HG02981 (cell line): ENCODE measurements at regions not wholly inside any gene's neighbourhood (a gene's known extent, or its start where the extent isn't known, plus 50 kb on each side); places are given as distances from the start of the nearest gene placed in this dataset.

Experiments used
- ATAC-seq: cut with Tn5 transposase; IDR thresholded peaks from one replicate; pipeline ENCODE4 v1.9.1; 2021; ENCODE audit warnings: mild to moderate bottlenecking, moderate library complexity; ENCODE audit not compliant: unreplicated experiment

GRCh38 chr22:48712558-48713271, 1115.0 kb downstream of the BRD1 start:
- ATAC-seq, result no peak

GRCh38 chr22:48711669-48712068, 1116.0 kb downstream of the BRD1 start:
- ATAC-seq, result no peak

GRCh38 chr22:48711031-48711431, 1116.6 kb downstream of the BRD1 start:
- no peak for ATAC-seq

GRCh38 chr22:48710410-48710809, 1117.3 kb downstream of the BRD1 start:
- ATAC-seq, result no peak

- no peak for ATAC-seq
Observed at GRCh38 chr22:48709976-48710375, 1117.7 kb downstream of the BRD1 start.

- ATAC-seq, result no peak
Observed at GRCh38 chr22:48709453-48709852, 1118.2 kb downstream of the BRD1 start.

- ATAC-seq, result no peak
Observed at GRCh38 chr22:48708558-48709245, 1119.0 kb downstream of the BRD1 start.

GRCh38 chr22:48707763-48708557, 1119.7 kb downstream of the BRD1 start:
- ATAC-seq, result no peak

GRCh38 chr22:48706934-48707762, 1120.5 kb downstream of the BRD1 start:
- ATAC-seq, result no peak

GRCh38 chr22:48705917-48706605, 1121.6 kb downstream of the BRD1 start:
- ATAC-seq, result no peak

GRCh38 chr22:48705159-48705916, 1122.3 kb downstream of the BRD1 start:
- no peak for ATAC-seq

- no peak for ATAC-seq
Observed at GRCh38 chr22:48704335-48704734, 1123.3 kb downstream of the BRD1 start.

- no peak for ATAC-seq
Observed at GRCh38 chr22:48703265-48703941, 1124.3 kb downstream of the BRD1 start.

- ATAC-seq, result no peak
Observed at GRCh38 chr22:48702573-48703264, 1125.0 kb downstream of the BRD1 start.

- no peak for ATAC-seq
Observed at GRCh38 chr22:48701296-48702030, 1126.2 kb downstream of the BRD1 start.

- ATAC-seq, result no peak
Observed at GRCh38 chr22:48700566-48701295, 1126.9 kb downstream of the BRD1 start.

GRCh38 chr22:48700180-48700565, 1127.5 kb downstream of the BRD1 start:
- no peak for ATAC-seq
